GM19351 (cell line): ENCODE measurements at regions not wholly inside any gene's neighbourhood (a gene's known extent, or its start where the extent isn't known, plus 50 kb on each side); places are given as distances from the start of the nearest gene placed in this dataset.

Source experiments
- ATAC-seq: cut with Tn5 transposase; IDR thresholded peaks from one replicate; pipeline ENCODE4 v1.9.1; 2021; ENCODE audit warnings: mild to moderate bottlenecking, moderate library complexity; ENCODE audit not compliant: unreplicated experiment

- no peak for ATAC-seq
Measured at GRCh38 chr5:124477577-124477976, 268.9 kb downstream of the ZNF608 start.

GRCh38 chr5:124477062-124477461, 269.4 kb downstream of the ZNF608 start:
- ATAC-seq, result no peak

GRCh38 chr5:124474528-124475215, 271.8 kb downstream of the ZNF608 start:
- no peak for ATAC-seq

GRCh38 chr5:124468671-124469411, 277.6 kb downstream of the ZNF608 start:
- ATAC-seq, result no peak

GRCh38 chr5:124467745-124468144, 278.7 kb downstream of the ZNF608 start:
- no peak for ATAC-seq

DNA sequence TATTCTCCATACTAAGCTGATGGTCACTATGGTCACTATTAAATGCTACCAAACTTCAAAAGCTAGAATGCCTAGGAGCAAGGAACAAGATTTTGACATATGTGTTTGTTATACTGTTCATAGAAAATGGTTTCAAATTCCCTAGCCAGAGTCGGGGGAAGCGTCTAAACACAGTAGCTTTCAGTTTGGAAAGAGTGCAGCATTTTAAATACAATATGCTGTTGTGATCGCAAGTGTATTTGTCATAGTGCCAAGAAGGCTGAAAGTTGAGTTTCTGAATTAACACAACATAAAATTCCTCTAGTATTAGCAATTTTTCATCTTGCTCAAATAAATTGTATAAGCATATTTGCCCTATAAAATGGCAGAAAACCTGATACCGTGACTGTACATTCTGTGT, 280.4 kb downstream of the ZNF608 start:
- no peak for ATAC-seq

DNA sequence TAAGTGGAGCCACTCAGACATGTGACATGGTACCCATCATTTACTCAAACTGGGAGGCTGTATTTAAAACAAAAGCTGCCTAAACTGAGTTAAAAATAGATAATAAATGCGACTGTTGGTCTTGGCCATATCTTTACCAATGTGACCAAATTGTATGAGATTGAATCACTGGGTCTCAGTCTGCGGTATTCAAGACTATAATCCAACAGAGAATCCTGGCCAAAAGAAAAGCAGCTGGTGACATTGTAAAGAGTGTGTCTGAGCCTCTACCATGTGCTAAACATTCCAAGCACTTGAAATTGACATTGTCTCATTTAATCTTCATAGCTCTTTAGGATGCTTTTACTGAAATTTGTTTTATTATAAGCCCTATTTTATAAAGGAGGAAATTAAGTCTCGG, 282.6 kb downstream of the ZNF608 start:
- ATAC-seq, result no peak

DNA sequence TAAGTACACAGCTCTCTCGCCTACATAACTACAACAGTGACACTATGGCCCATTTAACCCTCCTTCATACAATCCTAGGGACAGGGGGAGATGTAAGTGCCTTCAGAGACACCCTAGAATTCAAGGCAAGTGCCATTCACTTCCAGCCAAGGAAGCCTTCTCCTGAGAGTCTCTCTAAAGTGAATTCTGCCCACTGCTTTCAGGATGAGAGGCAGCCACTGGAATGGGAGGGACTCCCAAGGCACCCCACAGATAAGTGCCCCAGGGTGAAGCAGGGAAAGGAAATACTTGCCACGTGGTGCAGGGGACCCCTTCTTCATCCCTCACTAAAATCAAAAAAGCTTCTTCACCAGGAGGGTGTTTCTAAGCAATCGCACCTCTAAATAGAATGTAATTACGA, 283.7 kb downstream of the ZNF608 start:
- no peak for ATAC-seq

DNA sequence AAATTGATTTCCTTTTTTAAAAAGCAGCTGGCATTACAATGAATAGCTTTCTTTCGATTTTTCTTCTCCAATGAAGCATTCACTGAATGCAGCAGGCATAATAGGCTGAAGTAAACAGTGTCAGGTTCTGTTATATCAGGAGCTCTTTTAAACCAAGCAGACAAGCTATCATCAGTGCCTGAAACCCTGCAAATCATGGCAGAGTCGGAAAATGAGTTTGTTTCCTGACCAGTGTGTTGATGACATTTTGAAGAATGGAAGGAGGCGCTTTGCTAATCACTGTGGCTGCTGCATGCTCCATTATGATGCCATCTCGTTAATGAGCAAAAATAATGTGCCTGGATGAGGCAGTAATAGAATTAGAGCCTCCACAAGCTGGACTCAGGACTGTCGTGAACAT, 284.5 kb downstream of the ZNF608 start:
- no peak for ATAC-seq

- ATAC-seq, result no peak
Measured at GRCh38 chr5:124461157-124461556, 285.3 kb downstream of the ZNF608 start.

DNA sequence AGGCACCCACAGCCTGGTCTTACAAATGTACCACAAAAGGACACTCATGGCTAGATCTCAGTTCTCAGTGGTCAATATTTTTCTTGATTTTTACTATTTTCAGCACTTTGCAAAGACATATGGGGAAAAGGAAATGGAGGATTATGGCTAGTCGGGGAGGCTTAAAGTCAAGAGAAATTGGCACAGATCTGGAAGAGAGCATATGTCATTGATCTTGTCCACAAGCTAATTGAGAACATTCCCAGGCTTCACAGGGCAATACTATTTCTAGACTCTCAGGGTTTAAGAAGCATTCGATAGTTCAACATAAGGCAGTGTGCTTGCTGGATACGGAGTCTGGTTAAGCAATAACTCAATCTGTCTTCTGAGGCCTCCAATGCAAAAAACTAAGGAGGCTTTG, 285.8 kb downstream of the ZNF608 start:
- no peak for ATAC-seq

DNA sequence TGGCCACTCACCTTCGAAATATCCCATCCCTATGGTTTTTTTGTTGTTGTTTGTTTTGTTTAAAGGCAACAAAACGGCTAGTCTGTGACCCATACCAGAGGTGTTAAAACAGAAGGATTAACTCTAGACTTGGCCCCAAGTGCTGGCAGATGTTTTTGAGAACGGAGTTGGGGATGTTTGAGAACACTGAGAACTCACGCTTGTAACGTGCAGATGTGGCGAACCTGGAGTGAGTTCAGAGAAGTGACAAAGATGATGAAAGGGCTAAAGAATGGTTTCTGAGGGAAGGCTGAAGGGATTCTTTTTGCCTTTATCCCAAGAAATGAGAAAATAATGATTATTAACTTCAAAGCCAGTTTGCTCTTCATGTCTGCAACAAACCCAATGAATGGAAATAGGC, 286.5 kb downstream of the ZNF608 start:
- no peak for ATAC-seq

DNA sequence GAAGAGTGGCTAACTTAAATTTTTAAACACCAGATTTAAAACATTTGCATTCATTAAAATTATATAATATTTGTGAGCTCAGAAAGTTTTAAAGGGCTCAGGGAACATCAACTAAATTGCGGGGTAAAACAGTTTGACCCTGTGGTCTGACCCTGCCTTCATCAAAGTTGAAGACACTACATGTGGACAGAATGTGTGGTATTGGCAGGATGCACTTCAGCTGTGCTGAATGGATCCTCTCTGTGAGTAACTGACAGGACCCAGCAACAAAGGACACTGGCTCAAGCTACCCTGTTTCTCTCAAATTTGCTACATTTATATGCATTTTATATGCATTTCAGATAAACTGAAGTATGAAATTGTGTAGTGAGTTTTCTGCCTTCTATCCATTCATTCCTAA, 288.5 kb downstream of the ZNF608 start:
- no peak for ATAC-seq

DNA sequence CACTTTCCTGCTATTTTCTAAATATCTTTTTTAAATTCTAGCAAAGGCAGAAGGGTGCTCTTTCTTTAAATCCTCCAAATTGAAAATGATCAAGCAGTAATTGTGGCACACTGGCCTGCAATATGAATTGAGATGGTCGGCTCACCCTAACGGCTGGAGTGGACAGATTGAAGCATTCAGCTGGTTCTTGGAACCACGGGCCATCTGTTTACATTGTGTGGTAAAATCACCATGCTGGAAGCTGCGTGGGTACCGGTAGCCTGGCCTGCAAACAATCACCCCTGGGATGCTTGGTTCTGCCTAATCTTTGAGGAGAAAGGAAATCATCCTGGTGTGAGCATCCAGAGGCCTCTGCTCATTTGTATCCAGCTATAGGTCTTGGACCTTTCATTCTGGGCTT, 289.3 kb downstream of the ZNF608 start:
- no peak for ATAC-seq

GRCh38 chr5:124456249-124456648, 290.2 kb downstream of the ZNF608 start:
- no peak for ATAC-seq

GRCh38 chr5:124454081-124454480, 292.4 kb downstream of the ZNF608 start:
- no peak for ATAC-seq

- ATAC-seq, result peak; percentile 94
Measured at GRCh38 chr5:124453221-124454051, 293.0 kb downstream of the ZNF608 start.

GRCh38 chr5:124452412-124452811, 294.0 kb downstream of the ZNF608 start:
- ATAC-seq, result no peak

GRCh38 chr5:124451721-124452383, 294.6 kb downstream of the ZNF608 start:
- no peak for ATAC-seq

- no peak for ATAC-seq
Measured at GRCh38 chr5:124446120-124446519, 300.3 kb downstream of the ZNF608 start.

GRCh38 chr5:124445070-124445619, 301.3 kb downstream of the ZNF608 start:
- ATAC-seq, result no peak
